ENCODE measurements at regions not wholly inside any gene's neighbourhood (a gene's known extent, or its start where the extent isn't known, plus 50 kb on each side); places are given as distances from the start of the nearest gene placed in this dataset.

GRCh38 chr9:135414293-135414692 is 65.3 kb upstream of the PPP1R26 start:
- no peak overlapping the region for H3K4me3 ChIP-seq
- ATAC-seq (no peak), DNase-seq (ENCODE audit: low read depth in 1 of 2, low spot score in 1 of 2) (no peak), FAIRE-seq (no peak)
- 30% methylated on average over 13 of the region's 13 CpGs for WGBS (ENCODE audit: missing lambda C conversion rate)
- no peak overlapping the region for H3K27ac ChIP-seq
- no peaks in the 10 kb centered on the region for H3K4me1 ChIP-seq
- POLR2A ChIA-PET, result no interaction called here
- no peaks in the 10 kb centered on the region for H3K9me3 ChIP-seq
- CTCF ChIA-PET, result interaction anchor here (0.6 to 17.8 kb wide), 8 partner anchors 10 to 332 kb away, joined by 3 to 414 read pairs (median 22); partner anchors contain the start of gene OLFM1
- H3K4me2 ChIP-seq, result no peak overlapping the region
- TF ChIP-seq CEBPB (IDR thresholded peaks at IDR 0.05) (peak; percentile 29 to 63; a peak in 2 of 4 replicates), MYC (IDR thresholded peaks at IDR 0.05; ENCODE audit: borderline replicate concordance, low read length) (no peak), ESRRA (IDR thresholded peaks at IDR 0.05; ENCODE audit: borderline replicate concordance, low read length) (no peak)

GRCh38 chr9:135415586-135415985 is 64.0 kb upstream of the PPP1R26 start:
- H3K4me2 ChIP-seq, result no peak overlapping the region
- ChIA-PET POLR2A (no interaction called here), CTCF (interaction anchor here (0.7 to 17.8 kb wide), 7 partner anchors 9 to 334 kb away, joined by 3 to 414 read pairs (median 3); partner anchors contain the start of gene OLFM1)
- H3K4me3 ChIP-seq, result no peak overlapping the region
- TF ChIP-seq MYC (IDR thresholded peaks at IDR 0.05; ENCODE audit: borderline replicate concordance, low read length) (no peak), JUNB (IDR thresholded peaks at IDR 0.05) (no peak), ESRRA (IDR thresholded peaks at IDR 0.05; ENCODE audit: borderline replicate concordance, low read length) (no peak), NFE2L2 (conservative IDR thresholded peaks at IDR 0.05; ENCODE audit: low read length) (no peak), ATOH8 (CRISPR knock-in tag; IDR thresholded peaks at IDR 0.05; ENCODE audit: low read depth) (no peak), EP300 (IDR thresholded peaks at IDR 0.05) (no peak), BCL3 (IDR thresholded peaks at IDR 0.05) (no peak), SMC3 (IDR thresholded peaks at IDR 0.05) (no peak), TP53 (CRISPR knock-in tag; IDR thresholded peaks at IDR 0.05) (no peak), MAZ (IDR thresholded peaks at IDR 0.05; ENCODE audit: borderline replicate concordance, low read depth, low read length) (no peak), POLR2A (IDR thresholded peaks at IDR 0.05; ENCODE audit: low read length) (no peak), RFX5 (IDR thresholded peaks at IDR 0.05) (no peak), HOXB13 (CRISPR knock-in tag; IDR thresholded peaks at IDR 0.05; ENCODE audit: low read depth) (no peak), NR3C1 (IDR thresholded peaks at IDR 0.05) (no peak), HOXB5 (CRISPR knock-in tag; IDR thresholded peaks at IDR 0.05) (no peak), PBX3 (IDR thresholded peaks at IDR 0.05) (no peak)
- WGBS (ENCODE audit: missing lambda C conversion rate), result 33% methylated on average over 10 of the region's 10 CpGs
- DNase-seq (ENCODE audit: low read depth in 1 of 2, low spot score in 1 of 2) (no peak), ATAC-seq (no peak), FAIRE-seq (no peak)
- H3K9me3 ChIP-seq, result no peaks in the 10 kb centered on the region
- H3K27ac ChIP-seq, result no peak overlapping the region
- no peaks in the 10 kb centered on the region for H3K4me1 ChIP-seq

DNA sequence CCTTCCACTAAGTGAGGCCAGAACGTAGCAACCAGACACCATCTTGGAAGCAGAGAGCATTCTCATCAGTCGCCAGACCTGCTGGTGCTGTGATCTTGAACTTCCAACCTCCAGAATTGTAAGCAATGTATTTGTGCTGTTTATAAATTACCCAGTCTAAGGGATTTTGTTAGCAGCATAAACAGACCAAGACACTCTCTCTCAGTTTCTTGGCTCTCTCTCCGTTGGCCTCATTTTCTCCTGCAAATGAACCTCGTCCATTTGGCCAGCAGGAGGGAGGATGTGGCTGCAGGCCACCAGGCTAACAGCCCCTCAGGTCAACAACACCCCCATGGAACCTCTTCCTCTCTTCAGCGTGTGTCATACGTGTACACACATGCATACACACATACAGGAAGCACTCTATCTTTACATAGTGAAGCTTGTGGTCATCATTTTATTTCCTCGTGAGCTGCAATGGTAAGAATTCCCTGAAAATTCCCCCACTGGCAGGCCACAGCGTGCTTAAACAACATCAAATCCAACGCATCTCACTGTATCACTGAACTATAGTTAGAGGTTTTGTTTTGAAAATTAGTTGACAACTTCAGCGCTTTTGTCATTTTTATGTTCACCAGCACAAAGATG is 62.8 kb upstream of the PPP1R26 start:
- no peak for DNase-seq (ENCODE audit: low read depth in 1 of 2, low spot score in 1 of 2)
- Histone ChIP-seq H3K4me3 (no peak overlapping the region), H3K9me3 (no peaks in the 10 kb centered on the region), H3K4me1 (no peaks in the 10 kb centered on the region), H3K27ac (no peak overlapping the region), H3K4me2 (no peak overlapping the region)
- no peak for FAIRE-seq
- TF ChIP-seq HOXB5 (CRISPR knock-in tag; IDR thresholded peaks at IDR 0.05) (no peak), PBX3 (IDR thresholded peaks at IDR 0.05) (no peak), CEBPB (IDR thresholded peaks at IDR 0.05) (no peak), JUNB (IDR thresholded peaks at IDR 0.05) (no peak), HOXB13 (CRISPR knock-in tag; IDR thresholded peaks at IDR 0.05; ENCODE audit: low read depth) (no peak), CHD4 (IDR thresholded peaks at IDR 0.05; ENCODE audit: borderline replicate concordance) (no peak), ATOH8 (CRISPR knock-in tag; IDR thresholded peaks at IDR 0.05; ENCODE audit: low read depth) (no peak), RCOR1 (IDR thresholded peaks at IDR 0.05; ENCODE audit: low read depth, low read length) (no peak), MAFK (IDR thresholded peaks at IDR 0.05; ENCODE audit: partially characterized antibody) (no peak), EHF (CRISPR knock-in tag; IDR thresholded peaks at IDR 0.05) (no peak), NFE2L2 (conservative IDR thresholded peaks at IDR 0.05; ENCODE audit: low read length) (no peak), ZNF302 (CRISPR knock-in tag; IDR thresholded peaks at IDR 0.05) (no peak), ZC3H11A (IDR thresholded peaks at IDR 0.05) (no peak), HDAC2 (IDR thresholded peaks at IDR 0.05) (no peak), EP300 (IDR thresholded peaks at IDR 0.05) (no peak), RNF2 (IDR thresholded peaks at IDR 0.05; ENCODE audit: borderline replicate concordance, low read depth) (no peak), KDM5A (IDR thresholded peaks at IDR 0.05) (no peak), POLR2A (IDR thresholded peaks at IDR 0.05; ENCODE audit: low read length) (no peak)
- TF ChIP-seq, protein P1, sequence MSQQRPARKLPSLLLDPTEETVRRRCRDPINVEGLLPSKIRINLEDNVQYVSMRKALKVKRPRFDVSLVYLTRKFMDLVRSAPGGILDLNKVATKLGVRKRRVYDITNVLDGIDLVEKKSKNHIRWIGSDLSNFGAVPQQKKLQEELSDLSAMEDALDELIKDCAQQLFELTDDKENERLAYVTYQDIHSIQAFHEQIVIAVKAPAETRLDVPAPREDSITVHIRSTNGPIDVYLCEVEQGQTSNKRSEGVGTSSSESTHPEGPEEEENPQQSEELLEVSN (IDR thresholded peaks at IDR 0.05; ENCODE audit: borderline replicate concordance, low read depth), result no peak
- TF ChIP-seq, protein P2, sequence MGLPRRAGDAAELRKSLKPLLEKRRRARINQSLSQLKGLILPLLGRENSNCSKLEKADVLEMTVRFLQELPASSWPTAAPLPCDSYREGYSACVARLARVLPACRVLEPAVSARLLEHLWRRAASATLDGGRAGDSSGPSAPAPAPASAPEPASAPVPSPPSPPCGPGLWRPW (IDR thresholded peaks at IDR 0.05), result no peak
- 43% methylated on average over 10 of the region's 10 CpGs for WGBS (ENCODE audit: missing lambda C conversion rate)
- ChIA-PET CTCF (interaction anchor here (0.7 to 17.8 kb wide), 7 partner anchors 8 to 335 kb away, joined by 3 to 414 read pairs (median 3); partner anchors contain the start of gene OLFM1), POLR2A (no interaction called here)
- ATAC-seq, result no peak

Measured in A549 (cell line).